HepG2 (cell line): ENCODE measurements at regions not wholly inside any gene's neighbourhood (a gene's known extent, or its start where the extent isn't known, plus 50 kb on each side); places are given as distances from the start of the nearest gene placed in this dataset.

Source experiments
- ELK4 ChIP-seq: sonication (generic); formaldehyde crosslinking; IDR thresholded peaks from 2 replicates; pipeline ENCODE4 v1.9.0; 2021; ENCODE audit warnings: missing genetic modification reagents, borderline replicate concordance
- JDP2 ChIP-seq: sonication (generic); formaldehyde crosslinking; IDR thresholded peaks from 2 replicates; pipeline ENCODE4 v1.8.1; 2022; ENCODE audit warnings: missing genetic modification reagents, borderline replicate concordance
- MEIS2 ChIP-seq: sonication (generic); formaldehyde crosslinking; IDR thresholded peaks from 2 replicates; pipeline ENCODE4 v1.9.0; 2021; ENCODE audit warnings: mild to moderate bottlenecking, missing genetic modification reagents
- NR2F6 ChIP-seq, 2 experiments: IDR thresholded peaks; 2 replicates each; pipeline ENCODE4 v1.6.1; 2016; ENCODE audit warnings: antibody characterized with exemption in 1 of 2, mild to moderate bottlenecking in 1 of 2
- POLR2A ChIP-seq, 2 experiments: IDR thresholded peaks; 2 replicates each; pipeline ENCODE4 v1.6.1; 2011; ENCODE audit warnings: low read depth in 2 of 2, low read length in 2 of 2, mild to moderate bottlenecking in 1 of 2, moderate library complexity in 1 of 2; ENCODE audit not compliant: insufficient read depth in 1 of 2
- RXRA ChIP-seq: sonication (generic); formaldehyde crosslinking; IDR thresholded peaks from 2 replicates; pipeline ENCODE4 v1.5.1; 2020; ENCODE audit warnings: missing genetic modification reagents
- SMAD9 ChIP-seq: sonication (generic); formaldehyde crosslinking; IDR thresholded peaks from 2 replicates; pipeline ENCODE4 v1.5.1; 2020; ENCODE audit warnings: mild to moderate bottlenecking, missing genetic modification reagents
- TGIF2 ChIP-seq: IDR thresholded peaks from 2 replicates; pipeline ENCODE4 v1.6.1; 2016; ENCODE audit warnings: control low read depth, missing compliant biosample characterization
- ZNF331 ChIP-seq: sonication (generic); formaldehyde crosslinking; IDR thresholded peaks from 2 replicates; pipeline ENCODE4 v1.4.0; 2020; ENCODE audit warnings: missing genetic modification reagents

GRCh38 chr12:58765076-58765475 is 155.2 kb downstream of the LRIG3 start:
- TF ChIP-seq TGIF2 = no peak
- TF ChIP-seq ELK4 (CRISPR knock-in tag) = no peak
- no peak for TF ChIP-seq ZNF331
- no peak for TF ChIP-seq SMAD9
- TF ChIP-seq NR2F6 (IDR thresholded peaks at IDR 0.05) = no peak
- TF ChIP-seq NR2F6 (CRISPR knock-in tag; IDR thresholded peaks at IDR 0.05) = no peak
- TF ChIP-seq POLR2A (IDR thresholded peaks at IDR 0.05; ENCODE audit: insufficient read depth in 1 of 2, low read depth in 2 of 2, low read length in 2 of 2) = no peak
- no peak for TF ChIP-seq JDP2 (CRISPR knock-in tag)
- TF ChIP-seq RXRA (CRISPR knock-in tag) = no peak
- TF ChIP-seq MEIS2 = no peak
